ENCODE measurements at regions not wholly inside any gene's neighbourhood (a gene's known extent, or its start where the extent isn't known, plus 50 kb on each side); places are given as distances from the start of the nearest gene placed in this dataset.

DNA sequence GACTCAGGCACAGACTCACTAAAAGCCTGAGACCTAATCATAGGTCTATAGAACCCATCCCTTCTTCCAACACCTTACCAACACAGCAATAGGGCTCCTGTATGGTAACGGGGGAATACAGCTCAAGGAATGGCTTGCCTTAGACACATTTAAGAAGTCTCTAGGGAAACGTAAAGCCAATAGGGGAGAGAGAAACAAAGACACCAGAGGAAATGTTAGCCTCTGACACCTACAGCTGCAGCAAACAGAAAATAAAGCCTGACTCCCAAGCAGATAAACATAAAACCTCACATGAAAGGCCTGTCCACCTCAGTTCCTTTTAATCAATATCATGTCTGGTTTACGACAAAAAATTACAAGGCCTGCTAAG lies 51.1 kb upstream of the NCOA1 start:
- Mint-ChIP-seq H3K9me3 (no peaks in the 10 kb centered on the region), H3K4me3 (no peak overlapping the region), H3K36me3 (no peaks in the 10 kb centered on the region), H3K4me1 (no peaks in the 10 kb centered on the region), H3K27me3 (no peaks in the 10 kb centered on the region), H3K27ac (no peak overlapping the region)
- ATAC-seq = no peak

- Mint-ChIP-seq H3K4me3 (no peak overlapping the region), H3K36me3 (no peaks in the 10 kb centered on the region), H3K27ac (no peak overlapping the region), H3K27me3 (no peaks in the 10 kb centered on the region), H3K4me1 (no peaks in the 10 kb centered on the region), H3K9me3 (no peaks in the 10 kb centered on the region)
- no peak for ATAC-seq
Observed at GRCh38 chr2:24439280-24439970, 51.6 kb upstream of the NCOA1 start.

DNA sequence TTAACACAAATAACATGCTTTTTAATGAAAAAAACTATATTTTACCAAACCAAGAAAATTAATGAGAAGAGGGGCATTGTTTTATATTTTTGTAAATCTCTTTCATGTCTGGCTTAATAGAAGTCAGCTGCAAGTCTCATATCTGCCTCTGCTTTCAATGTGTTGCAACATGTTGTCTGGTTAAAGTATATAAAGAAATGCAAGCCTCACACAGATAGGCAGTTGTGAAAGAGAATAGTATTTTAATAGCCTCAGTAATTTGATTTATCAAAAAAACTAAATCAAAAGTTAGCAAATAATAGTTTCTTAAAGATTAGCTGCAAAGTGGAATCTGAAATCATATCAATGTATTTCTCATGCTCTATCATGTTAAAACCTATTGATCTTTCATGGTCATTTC lies 52.9 kb upstream of the NCOA1 start:
- H3K36me3 Mint-ChIP-seq = no peaks in the 10 kb centered on the region
- H3K9me3 Mint-ChIP-seq = no peaks in the 10 kb centered on the region
- H3K4me3 Mint-ChIP-seq = no peak overlapping the region
- no peak overlapping the region for H3K27ac Mint-ChIP-seq
- no peaks in the 10 kb centered on the region for H3K4me1 Mint-ChIP-seq
- ATAC-seq = no peak
- H3K27me3 Mint-ChIP-seq = no peaks in the 10 kb centered on the region

GRCh38 chr2:24435391-24436316 lies 55.4 kb upstream of the NCOA1 start:
- no peaks in the 10 kb centered on the region for H3K9me3 Mint-ChIP-seq
- no peaks in the 10 kb centered on the region for H3K27me3 Mint-ChIP-seq
- H3K4me1 Mint-ChIP-seq = no peaks in the 10 kb centered on the region
- H3K27ac Mint-ChIP-seq = no peak overlapping the region
- no peak overlapping the region for H3K4me3 Mint-ChIP-seq
- ATAC-seq = no peak
- no peaks in the 10 kb centered on the region for H3K36me3 Mint-ChIP-seq

GRCh38 chr2:24434541-24434940 lies 56.5 kb upstream of the NCOA1 start:
- Mint-ChIP-seq H3K36me3 (no peaks in the 10 kb centered on the region), H3K4me1 (no peaks in the 10 kb centered on the region), H3K27me3 (no peaks in the 10 kb centered on the region), H3K4me3 (no peak overlapping the region), H3K27ac (no peak overlapping the region), H3K9me3 (no peaks in the 10 kb centered on the region)
- ATAC-seq = peak; percentile 41

DNA sequence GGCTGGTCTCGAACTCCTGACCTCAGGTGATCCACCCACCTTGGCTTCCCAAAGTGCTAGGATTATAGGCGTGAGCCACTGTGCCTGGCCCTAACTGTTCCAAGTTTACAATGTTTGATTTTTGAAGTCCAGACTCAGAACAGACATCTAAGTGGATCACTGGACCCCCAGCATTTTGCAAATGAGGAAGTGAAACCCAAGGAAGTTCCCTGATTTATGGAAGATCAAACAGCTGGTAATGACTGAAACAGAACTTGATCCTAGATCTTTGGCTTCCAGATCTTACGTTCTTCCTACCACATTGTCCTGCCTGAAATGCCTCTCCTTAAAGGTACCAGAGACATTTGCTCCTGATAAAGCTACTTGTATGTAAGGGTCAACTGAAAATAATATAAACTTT lies 58.3 kb upstream of the NCOA1 start:
- Mint-ChIP-seq H3K27me3 (no peaks in the 10 kb centered on the region), H3K36me3 (no peaks in the 10 kb centered on the region)

DNA sequence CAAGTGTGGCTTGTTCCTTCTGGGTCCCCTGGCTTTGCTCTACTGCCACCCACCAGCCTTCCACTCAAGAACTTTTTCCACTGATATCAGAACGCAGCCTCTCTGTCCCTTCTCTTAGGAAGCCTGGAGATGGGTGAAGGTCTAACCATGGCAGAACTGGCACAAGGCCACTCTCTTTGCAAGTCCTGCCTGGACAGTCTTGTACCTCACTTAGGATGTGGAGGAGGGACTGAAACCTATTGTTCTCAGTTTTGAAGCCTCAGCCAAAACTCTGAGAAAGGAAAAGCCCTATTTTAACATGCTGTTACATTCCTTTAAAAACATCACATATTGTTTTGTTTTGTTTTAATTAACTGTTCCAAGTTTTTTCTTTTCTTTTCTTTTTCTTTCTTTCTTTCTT lies 58.9 kb upstream of the NCOA1 start:
- ATAC-seq = no peak
- Mint-ChIP-seq H3K27me3 (no peaks in the 10 kb centered on the region), H3K9me3 (no peaks in the 10 kb centered on the region), H3K27ac (no peak overlapping the region), H3K4me3 (no peak overlapping the region), H3K4me1 (no peaks in the 10 kb centered on the region), H3K36me3 (no peaks in the 10 kb centered on the region)

More for the DNA sequence above, 58.3 kb upstream of the NCOA1 start:
- H3K27ac Mint-ChIP-seq = no peak overlapping the region
- no peak for ATAC-seq
- H3K4me3 Mint-ChIP-seq = no peak overlapping the region
- no peaks in the 10 kb centered on the region for H3K9me3 Mint-ChIP-seq
- no peaks in the 10 kb centered on the region for H3K4me1 Mint-ChIP-seq

GRCh38 chr2:24429197-24430074 lies 61.6 kb upstream of the NCOA1 start:
- no peak for ATAC-seq
- H3K4me3 Mint-ChIP-seq = no peak overlapping the region
- no peak overlapping the region for H3K27ac Mint-ChIP-seq
- H3K9me3 Mint-ChIP-seq = no peaks in the 10 kb centered on the region
- H3K36me3 Mint-ChIP-seq = no peaks in the 10 kb centered on the region
- H3K27me3 Mint-ChIP-seq = no peaks in the 10 kb centered on the region
- no peaks in the 10 kb centered on the region for H3K4me1 Mint-ChIP-seq

DNA sequence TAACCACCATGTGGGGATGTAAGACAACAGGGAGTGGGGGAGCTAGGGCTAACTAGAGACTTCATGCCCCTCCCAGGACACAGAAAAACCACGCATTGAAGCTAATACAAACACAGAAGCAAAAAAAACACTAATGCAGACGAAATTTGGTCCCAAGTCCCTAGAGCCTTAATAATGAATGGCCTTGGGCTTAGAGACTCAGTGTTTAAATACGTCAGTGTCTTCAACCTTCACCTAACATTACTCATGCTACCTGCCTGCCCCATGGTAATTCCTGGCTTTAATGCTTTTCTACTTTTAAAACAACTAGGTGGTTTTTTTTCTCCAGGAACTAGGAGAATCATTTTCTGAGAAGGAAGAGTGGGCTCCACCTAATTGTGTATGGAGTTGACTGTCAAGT lies 64.1 kb upstream of the ITSN2 start:
- H3K27me3 Mint-ChIP-seq = no peaks in the 10 kb centered on the region
- no peak overlapping the region for H3K4me3 Mint-ChIP-seq
- no peaks in the 10 kb centered on the region for H3K36me3 Mint-ChIP-seq
- ATAC-seq = no peak
- no peaks in the 10 kb centered on the region for H3K4me1 Mint-ChIP-seq
- no peak overlapping the region for H3K27ac Mint-ChIP-seq
- peaks cover 3% of the 10 kb centered on the region for H3K9me3 Mint-ChIP-seq

- no peak for ATAC-seq
- no peaks in the 10 kb centered on the region for H3K4me1 Mint-ChIP-seq
Observed at GRCh38 chr2:24423095-24423494, 62.8 kb upstream of the ITSN2 start.

GRCh38 chr2:24421668-24422067 lies 61.3 kb upstream of the ITSN2 start:
- Mint-ChIP-seq H3K27me3 (no peaks in the 10 kb centered on the region), H3K4me1 (no peaks in the 10 kb centered on the region), H3K36me3 (no peaks in the 10 kb centered on the region), H3K4me3 (no peak overlapping the region), H3K27ac (no peak overlapping the region), H3K9me3 (peaks cover 3% of the 10 kb centered on the region)
- ATAC-seq = peak; percentile 49

More at GRCh38 chr2:24423095-24423494, 62.8 kb upstream of the ITSN2 start:
- Mint-ChIP-seq H3K9me3 (peaks cover 3% of the 10 kb centered on the region), H3K27ac (no peak overlapping the region), H3K27me3 (no peaks in the 10 kb centered on the region), H3K36me3 (no peaks in the 10 kb centered on the region), H3K4me3 (no peak overlapping the region)

GRCh38 chr2:24420373-24420772 lies 60.0 kb upstream of the ITSN2 start:
- no peak for ATAC-seq
- H3K4me3 Mint-ChIP-seq = no peak overlapping the region
- H3K27me3 Mint-ChIP-seq = no peaks in the 10 kb centered on the region
- no peaks in the 10 kb centered on the region for H3K4me1 Mint-ChIP-seq
- H3K27ac Mint-ChIP-seq = no peak overlapping the region
- no peaks in the 10 kb centered on the region for H3K36me3 Mint-ChIP-seq
- H3K9me3 Mint-ChIP-seq = peaks cover 3% of the 10 kb centered on the region

GRCh38 chr2:24418166-24418841 lies 58.0 kb upstream of the ITSN2 start:
- no peaks in the 10 kb centered on the region for H3K27me3 Mint-ChIP-seq
- no peaks in the 10 kb centered on the region for H3K4me1 Mint-ChIP-seq
- ATAC-seq = peak; percentile 16
- peaks cover 3% of the 10 kb centered on the region for H3K9me3 Mint-ChIP-seq
- no peak overlapping the region for H3K4me3 Mint-ChIP-seq
- H3K36me3 Mint-ChIP-seq = no peaks in the 10 kb centered on the region
- no peak overlapping the region for H3K27ac Mint-ChIP-seq

DNA sequence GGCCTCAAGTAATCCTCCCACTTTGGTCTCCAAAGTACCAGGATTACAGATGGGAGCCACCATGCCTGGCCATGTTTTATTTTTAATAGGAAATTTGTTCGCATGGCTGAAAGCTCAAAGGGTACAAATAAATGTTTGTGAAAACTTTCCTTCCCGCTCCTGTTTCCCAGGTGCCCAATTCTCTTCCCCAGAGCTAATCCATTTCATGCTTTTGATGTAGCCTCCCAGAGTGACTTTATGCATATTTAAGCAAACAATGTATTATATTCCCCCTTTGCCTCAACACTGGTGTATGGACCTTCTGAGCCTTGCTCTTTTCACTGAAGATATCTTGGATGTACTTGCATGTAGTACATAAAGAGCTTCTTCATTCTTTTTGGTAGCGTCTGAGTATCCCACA lies 52.5 kb upstream of the ITSN2 start:
- Mint-ChIP-seq H3K4me1 (no peaks in the 10 kb centered on the region), H3K36me3 (no peaks in the 10 kb centered on the region), H3K27me3 (peaks cover 1% of the 10 kb centered on the region), H3K9me3 (no peaks in the 10 kb centered on the region), H3K4me3 (no peak overlapping the region), H3K27ac (no peak overlapping the region)
- no peak for ATAC-seq
